Adrenal gland (tissue), 5 donors: ENCODE measurements at regions not wholly inside any gene's neighbourhood (a gene's known extent, or its start where the extent isn't known, plus 50 kb on each side); places are given as distances from the start of the nearest gene placed in this dataset.

ENCODE experiments used
- CTCF ChIP-seq, 6 experiments: fragments of 450-650 bp in 4 of 6; fragments of 200-600 bp in 2 of 6; sonication (generic) in 1 of 6; IDR thresholded peaks; 1 replicate in 5 of 6; 2 replicates in 1 of 6; pipeline versions ENCODE4 v1.5.1 to v1.8.0; 2016 to 2021; ENCODE audit warnings: antibody characterized with exemption in 6 of 6, mild to moderate bottlenecking in 2 of 6, moderate library complexity in 1 of 6
- POLR2A ChIP-seq, 2 donors: fragments of 450-650 bp; IDR thresholded peaks; one replicate each; pipeline ENCODE4 v1.6.1; 2017; ENCODE audit warnings: antibody characterized with exemption in 2 of 2, mild to moderate bottlenecking in 2 of 2, moderate library complexity in 1 of 2
- donor health status: DM: no; HTN: no; CAD: no.

GRCh38 chr21:20779321-20779720, 218.9 kb upstream of the NCAM2 start:
- TF ChIP-seq CTCF (IDR thresholded peaks at IDR 0.05): no peak
- TF ChIP-seq POLR2A (IDR thresholded peaks at IDR 0.05): no peak
